GM13977 (cell line): ENCODE measurements at regions not wholly inside any gene's neighbourhood (a gene's known extent, or its start where the extent isn't known, plus 50 kb on each side); places are given as distances from the start of the nearest gene placed in this dataset.

Experiments
- DNase-seq: peaks from one replicate; pipeline ENCODE4 v3.0.0; 2012; ENCODE audit warnings: low spot score
- CTCF ChIP-seq: IDR thresholded peaks from 2 replicates; pipeline ENCODE4 v1.5.1; 2012; ENCODE audit warnings: mild to moderate bottlenecking, control low read depth; ENCODE audit not compliant: insufficient read depth; ENCODE audit errors: extremely low read depth, missing control alignments
- in situ Hi-C: fragments of 300-500 bp; cut with MboI; formaldehyde crosslinking; loops from one replicate; pipeline ENCODE4 v1.12.0; 2022; ENCODE audit warnings: low sequenced_read_pairs, low pct_unique_long_range_greater_than_20kb, mixed read lengths, inconsistent platforms; ENCODE audit not compliant: unreplicated experiment

GRCh38 chr9:88796947-88797346 is 194.3 kb upstream of the S1PR3 start:
- no peak for TF ChIP-seq CTCF
- no peak for DNase-seq
- in situ Hi-C loops = no loop called here

GRCh38 chr9:88798476-88798875 is 192.8 kb upstream of the S1PR3 start:
- DNase-seq = no peak
- TF ChIP-seq CTCF = no peak
- in situ Hi-C loops = no loop called here

- in situ Hi-C loops = no loop called here
- DNase-seq = no peak
- TF ChIP-seq CTCF = no peak
Measured at GRCh38 chr9:88799541-88800328, 191.5 kb upstream of the S1PR3 start.

GRCh38 chr9:88800329-88800682 is 191.0 kb upstream of the S1PR3 start:
- in situ Hi-C loops = no loop called here
- no peak for TF ChIP-seq CTCF
- DNase-seq = no peak

- in situ Hi-C loops = no loop called here
- no peak for DNase-seq
- TF ChIP-seq CTCF = no peak
Measured at GRCh38 chr9:88801214-88801796, 190.0 kb upstream of the S1PR3 start.

GRCh38 chr9:88802533-88802932 is 188.7 kb upstream of the S1PR3 start:
- in situ Hi-C loops = no loop called here
- TF ChIP-seq CTCF = no peak
- no peak for DNase-seq
